NCI-H460 (cell line): ENCODE measurements at regions not wholly inside any gene's neighbourhood (a gene's known extent, or its start where the extent isn't known, plus 50 kb on each side); places are given as distances from the start of the nearest gene placed in this dataset.
"Not testable (repeated sequence)": the region's sequence is repeated elsewhere in the genome, so short reads cannot be mapped to it uniquely, and the experiment has no call there.

ENCODE experiments used
- DNase-seq: peaks from one replicate; pipeline ENCODE4 v3.0.0-alpha.2; 2016; ENCODE audit warnings: low read depth; ENCODE audit errors: extremely low read depth

DNA sequence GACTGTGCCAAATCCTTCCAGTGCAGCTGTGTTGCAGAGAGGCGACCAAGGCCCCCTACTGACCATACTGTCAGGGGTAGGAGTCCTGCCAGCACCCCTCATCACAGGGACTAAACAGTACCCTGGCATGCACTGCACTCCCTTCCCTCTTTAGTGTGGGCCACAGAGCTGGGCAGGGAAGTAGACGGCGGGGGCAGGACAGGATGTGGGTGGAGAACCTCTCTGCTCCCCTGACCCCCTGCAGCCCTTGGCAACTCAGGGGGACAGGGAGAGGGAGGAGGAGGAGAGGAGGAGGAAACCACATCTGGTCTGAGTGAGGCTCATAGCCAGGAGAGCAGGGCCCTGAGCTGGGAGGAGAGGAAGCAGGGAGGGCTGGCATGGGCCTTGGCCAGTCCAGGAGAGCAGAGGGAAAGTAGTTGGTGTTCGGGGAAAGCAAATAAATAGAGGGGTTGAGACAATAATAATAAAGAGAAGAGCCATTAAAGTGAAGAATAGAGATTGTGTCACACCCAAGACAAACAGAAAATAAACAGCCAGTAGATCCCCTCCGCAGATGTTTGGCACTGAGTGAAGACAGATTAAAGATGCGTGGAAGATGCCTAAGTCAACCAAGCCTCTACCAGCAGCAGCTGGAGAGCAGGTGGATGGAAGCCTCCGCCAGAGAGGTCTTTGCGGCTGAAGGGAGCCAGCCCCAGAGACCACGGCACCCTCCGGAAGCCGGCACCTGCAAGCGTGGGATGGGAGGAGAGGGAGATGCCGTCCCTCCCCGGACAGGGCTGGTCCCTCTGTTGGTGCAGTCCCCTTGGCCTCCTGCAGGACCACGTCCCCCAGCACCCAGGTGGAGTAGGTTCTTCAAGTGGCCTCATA lies 61.5 kb downstream of the RPUSD4 start:
- no peak for DNase-seq

DNA sequence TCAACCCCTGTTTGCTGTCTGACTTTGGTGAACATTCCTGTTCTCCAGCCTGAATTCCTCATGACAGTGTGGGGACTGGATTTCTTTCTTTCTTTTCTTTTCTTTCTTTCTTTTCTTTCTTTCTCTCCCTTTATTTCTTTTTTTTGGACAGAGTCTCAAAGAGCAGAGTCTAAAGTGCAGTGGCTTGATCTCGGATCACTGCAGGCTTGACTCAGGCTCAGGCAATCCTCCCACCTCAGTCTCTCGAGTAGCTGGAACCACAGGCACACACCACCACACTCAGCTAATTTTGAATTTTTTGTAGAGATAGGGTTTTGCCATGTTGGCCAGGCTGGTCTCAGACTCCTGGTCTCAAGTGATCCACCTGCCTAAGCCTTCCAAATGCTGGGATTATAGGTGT lies 63.1 kb downstream of the RPUSD4 start:
- DNase-seq, result no peak

DNA sequence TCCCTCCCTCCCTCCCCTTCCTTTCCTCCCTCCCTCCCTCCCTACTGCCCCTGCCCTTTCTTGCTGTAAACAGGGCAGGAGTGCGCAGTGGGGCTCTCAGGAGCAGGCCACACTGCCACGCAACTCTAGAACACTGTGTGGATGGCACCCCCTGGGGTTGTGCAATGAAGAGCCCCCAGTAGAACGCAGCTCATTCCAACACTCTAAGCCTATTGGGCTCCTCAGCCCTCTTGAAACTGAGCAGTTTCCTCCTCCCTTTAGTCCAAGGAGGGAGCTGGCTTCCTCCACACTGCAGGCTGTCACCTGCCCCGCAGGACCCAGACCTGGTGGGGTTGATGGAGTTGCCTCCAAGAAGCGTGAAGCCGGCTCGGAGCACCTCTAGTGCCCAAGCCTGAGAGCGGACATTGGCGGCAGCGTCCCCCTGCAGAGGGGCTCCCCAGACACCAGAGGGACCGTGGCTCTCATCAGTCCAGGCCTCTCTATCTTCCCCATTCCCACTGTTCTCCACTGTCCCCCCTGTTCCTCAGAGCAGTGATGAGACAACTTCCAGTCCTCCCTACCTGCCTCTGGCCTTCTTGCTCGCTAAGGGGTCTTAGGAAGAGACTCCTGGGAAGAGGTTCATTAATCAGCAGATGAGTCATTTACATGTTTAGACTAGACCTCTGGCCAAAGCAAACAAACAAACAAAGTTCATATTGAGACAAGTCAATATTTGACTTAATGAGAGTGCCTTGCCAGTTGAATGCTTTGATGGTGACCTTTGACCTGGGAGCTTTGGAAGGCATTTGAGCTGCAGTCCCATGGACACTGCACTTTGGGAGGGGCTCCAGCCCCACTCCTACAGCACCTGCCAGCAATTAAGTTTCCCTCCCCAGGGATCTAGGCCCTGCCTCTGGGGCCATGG lies 64.0 kb downstream of the RPUSD4 start:
- no peak for DNase-seq

DNA sequence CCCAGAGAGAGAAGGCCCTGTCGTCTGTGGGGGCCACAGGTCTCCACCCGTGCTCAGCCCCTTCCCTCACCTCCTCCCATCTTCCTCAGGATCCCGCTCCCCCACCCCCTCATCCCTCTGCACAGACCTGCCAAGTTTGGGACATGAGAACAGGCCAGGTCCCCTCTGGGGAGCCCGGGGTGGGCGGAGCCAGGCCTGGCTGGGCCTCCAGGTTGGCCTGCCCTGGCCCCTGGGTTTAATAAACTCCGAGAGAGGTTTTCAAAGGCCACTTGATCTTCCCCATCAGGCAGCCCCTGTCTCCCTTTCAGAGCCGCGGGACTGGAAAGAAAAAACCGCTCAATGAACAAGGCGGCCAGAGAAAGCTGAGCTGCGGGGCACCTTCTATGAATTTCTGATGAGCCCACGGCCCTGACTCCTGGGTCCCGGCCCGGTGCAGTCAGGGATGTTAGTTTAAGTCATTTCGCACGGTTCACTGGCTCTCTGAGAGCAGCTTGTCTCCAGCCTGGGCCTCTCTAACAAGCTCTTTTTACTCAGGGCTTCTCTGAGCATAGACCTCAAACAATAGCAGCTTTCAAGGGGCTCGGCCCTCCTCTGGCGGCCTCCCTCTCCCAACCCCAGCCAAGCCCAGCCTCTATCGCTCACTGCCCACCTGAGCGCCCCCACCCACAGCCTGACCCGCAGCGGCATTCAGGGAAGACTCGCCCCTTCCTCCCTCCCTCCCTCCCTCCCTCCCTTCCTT lies 64.8 kb downstream of the RPUSD4 start:
- no peak for DNase-seq

DNA sequence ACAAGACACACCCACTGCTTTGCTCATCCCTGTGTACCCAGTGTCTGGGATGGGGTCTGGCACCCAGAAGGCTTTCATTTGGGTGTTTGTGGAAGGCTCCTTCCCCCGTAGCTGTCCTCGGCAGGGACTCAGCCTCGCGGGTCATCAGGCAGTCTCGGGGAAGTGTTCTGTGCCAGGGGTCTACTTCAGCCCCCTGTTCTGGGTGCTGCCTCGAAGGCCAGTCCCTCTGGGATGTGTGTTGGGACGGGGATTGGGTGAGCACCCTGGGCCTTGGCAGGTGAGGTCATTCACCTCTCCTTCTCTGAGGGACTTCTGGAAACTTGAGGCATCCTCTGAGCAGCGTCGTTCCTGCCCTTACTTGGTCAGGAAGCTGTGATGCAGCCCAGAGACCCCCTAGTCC lies 65.5 kb downstream of the RPUSD4 start:
- no peak for DNase-seq

DNA sequence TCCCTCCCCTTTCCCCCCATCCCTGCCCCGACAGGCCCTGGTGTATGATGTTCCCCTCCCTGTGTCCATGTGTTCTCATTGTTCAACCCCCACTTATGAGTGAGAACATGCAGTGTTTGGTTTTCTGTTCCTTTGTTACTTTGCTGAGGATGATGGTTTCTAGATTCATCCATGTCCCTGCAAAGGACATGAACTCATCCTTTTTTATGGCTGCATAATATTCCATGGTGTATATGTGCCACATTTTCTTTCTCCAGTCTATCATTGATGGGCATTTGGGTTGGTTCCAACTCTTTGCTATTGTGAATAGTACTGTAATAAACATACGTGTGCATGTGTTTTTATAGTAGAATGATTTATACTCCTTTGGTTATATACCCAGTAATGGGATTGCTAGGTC lies 68.0 kb downstream of the RPUSD4 start:
- not testable (repeated sequence) for DNase-seq

DNA sequence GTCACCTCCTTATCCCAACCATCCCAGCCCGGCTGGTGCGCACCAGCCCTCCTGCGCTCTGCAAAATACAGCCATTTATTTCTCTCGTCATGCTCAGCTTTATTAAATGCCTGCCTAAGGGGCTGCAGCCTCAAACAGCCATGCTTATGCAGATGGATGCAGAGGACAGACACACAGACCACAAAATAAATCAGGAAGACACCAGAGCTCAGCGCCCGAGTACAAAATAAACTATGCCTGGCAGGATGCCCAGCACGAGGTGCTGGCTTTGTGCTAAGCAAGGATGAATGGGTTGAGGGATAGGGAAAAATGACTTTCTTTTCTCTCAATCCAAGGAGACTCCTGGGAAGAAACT lies 70.5 kb downstream of the RPUSD4 start:
- DNase-seq, result no peak

DNA sequence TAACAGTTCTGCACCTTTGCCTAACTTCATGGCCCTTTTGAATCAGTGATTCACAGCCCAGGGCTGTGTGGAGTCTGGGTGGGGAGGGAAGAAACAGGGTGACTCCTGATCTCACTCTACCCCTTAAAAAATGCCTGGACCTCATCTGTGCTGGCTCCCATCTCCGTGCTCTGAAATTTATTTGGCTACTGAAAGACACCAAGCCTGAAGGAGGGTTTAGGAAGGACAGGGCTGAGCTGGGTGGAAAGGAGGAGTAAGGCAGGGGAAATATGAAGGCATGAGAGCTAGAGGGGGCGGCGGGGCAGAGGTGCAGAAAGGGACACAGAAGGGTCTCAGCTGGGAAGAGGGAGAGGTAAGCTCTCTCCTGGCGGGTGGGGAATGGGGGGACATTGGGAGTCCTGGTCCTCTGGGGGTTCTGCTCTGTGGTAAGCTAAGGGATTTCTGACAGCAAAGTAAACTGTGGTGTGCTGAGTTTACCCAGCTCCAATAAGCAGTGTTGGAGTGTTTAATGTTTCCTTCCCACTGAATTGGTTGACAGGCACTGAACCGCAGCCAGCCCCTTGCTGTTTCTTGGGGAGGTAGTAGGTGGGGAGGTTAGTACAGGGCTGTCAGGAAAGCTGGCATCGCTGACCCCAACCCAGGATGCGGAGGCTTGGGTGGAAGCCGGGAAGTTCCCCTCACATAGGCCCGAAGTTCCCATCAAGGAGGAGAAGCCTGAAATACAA lies 71.1 kb downstream of the RPUSD4 start:
- DNase-seq, result no peak

DNA sequence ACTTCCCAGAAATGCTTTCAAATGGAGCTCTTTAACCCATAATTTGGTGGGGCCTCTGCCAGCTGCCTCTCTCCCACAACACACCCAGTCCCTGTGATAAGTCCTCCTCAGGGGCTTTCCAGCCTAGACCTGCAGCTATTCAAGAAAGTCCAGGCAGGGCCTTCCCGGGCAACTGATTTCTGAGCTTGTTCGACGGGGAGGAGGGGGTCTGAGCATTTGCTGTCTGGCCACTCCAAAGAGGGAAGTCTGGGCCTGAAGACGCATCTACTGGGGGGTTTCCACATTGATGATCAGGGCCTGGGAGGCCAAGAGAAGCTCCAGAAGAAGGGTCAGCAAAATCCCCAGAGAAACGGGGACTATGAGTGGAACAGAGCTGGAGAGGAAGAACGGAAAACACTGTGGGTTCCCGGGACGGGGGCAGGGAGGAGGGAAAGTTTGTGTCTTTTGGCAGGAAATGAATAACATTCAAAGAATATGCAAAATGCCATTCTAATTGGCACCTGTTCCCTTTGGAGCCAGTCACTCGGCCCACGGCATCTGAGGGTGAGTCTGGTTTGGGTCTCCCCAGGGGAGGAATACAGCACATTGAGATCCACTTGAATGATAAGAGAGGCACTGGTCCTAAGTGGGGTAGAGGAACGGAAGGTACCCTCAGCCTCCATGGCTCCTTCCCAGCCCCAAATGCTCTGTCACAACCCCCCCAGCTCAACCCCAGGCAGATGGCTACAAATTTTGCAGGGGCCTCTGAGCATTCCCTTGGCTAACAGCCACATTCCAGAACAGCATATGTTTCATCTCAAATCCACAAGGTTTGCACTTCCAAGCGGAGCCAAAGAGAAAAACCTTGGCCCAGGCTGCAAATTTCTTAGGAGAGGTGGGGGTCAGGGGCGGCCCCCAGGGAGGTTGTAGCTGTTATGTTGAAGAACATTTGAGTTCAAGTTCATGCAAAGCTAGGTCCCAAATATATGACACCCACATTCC lies 72.0 kb downstream of the RPUSD4 start:
- no peak for DNase-seq

DNA sequence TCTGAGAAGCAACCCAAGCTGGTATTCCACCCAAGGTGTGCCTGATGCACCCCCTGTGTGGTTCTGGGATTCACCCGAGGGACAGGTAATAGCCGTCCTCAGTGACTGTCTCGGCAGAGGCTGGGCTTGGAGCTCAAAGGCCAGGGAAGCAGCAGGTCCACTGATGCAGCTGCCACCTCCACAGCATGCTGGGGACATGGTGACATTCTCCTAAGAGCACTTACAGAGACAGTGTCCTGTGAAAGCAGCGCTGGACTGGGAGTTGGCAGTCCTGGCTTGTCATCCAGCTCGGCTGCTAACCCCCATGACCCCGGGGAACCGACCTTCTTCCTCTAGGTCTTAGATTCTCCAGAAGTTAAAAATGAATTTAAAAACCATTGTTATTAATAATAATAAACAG lies 72.8 kb downstream of the RPUSD4 start:
- no peak for DNase-seq

DNA sequence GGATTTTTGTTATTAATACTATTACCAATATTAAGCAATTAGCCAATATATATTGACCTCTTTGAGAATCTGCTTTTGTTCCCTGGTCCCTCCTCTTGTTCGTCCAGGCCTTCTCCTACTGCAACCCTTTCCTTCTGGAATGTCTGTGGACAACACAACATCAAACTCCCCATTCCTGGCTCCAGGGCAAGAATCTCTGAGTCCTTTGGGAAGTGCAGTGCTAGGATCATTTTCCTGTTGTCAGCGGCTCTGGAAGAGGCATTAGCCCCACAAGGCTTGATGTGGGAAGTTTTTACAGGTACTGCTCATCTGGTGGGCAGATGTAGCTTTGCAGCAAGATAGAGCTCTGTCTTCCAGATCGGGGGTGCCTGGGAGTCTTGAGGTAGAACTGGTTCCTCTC lies 74.3 kb downstream of the RPUSD4 start:
- DNase-seq, result no peak

DNA sequence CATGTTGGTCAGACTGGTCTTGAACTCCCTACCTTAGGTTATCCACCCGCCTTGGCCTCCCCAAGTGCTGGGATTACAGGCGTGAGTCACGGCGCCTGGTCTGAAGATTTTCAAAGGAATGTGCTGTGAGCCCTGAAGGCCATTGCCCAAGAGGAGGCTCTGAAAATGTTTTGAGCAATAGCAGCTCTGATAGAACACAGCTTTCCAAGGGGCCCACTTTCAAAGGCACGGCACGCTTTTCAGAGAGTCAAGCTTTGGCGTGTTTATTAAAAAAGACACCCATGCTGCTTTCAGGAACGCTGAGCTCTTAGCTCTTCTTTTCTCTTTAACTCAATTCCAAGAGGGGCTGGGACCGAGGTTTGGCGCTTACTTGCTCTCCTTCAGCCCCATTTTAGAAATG lies 73.8 kb upstream of the CDON start:
- no peak for DNase-seq

DNA sequence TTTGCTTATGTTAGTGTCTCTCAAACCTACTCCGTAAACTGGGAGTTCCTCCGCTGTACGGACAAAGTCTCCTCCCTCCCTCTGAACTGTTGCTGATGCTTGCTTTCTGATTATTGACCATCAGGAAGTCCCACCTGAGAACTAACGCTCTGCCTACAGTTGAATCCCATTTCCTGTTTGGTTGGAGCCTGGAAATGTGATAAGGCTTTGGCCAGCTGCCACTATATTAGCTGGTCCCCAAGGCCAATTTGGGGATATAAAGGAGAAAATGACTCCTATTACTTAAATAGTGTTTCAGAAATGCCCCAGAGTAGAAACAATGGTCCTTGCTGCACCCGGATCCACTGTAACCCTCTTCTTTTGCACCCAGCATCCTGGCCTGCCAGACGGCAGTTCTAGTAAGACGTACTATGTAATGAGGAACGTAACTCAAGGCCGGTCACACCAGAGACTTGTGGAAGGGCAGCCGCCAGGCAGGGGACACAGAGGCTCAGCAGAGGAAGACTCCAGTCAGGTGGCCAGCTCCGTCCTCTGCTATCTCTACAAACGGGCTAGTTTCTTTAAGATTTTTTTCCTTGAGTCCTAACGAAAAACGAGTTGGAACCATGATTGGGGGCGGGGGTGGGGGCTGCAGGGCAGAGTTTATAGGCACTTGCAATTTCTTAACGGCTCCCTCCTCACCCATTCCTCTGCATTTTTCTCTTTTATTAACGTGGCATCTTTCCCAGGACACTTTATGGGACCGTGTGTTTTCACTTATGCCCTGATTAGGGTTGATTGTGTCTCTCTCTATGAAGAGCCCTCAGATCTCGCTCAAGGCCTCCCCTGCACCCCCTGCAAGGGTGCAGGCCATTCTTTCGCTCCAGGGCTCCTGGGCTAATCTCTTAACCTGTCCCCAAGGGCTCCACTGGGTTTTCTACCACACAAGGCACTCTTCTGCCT lies 72.8 kb upstream of the CDON start:
- no peak for DNase-seq

DNA sequence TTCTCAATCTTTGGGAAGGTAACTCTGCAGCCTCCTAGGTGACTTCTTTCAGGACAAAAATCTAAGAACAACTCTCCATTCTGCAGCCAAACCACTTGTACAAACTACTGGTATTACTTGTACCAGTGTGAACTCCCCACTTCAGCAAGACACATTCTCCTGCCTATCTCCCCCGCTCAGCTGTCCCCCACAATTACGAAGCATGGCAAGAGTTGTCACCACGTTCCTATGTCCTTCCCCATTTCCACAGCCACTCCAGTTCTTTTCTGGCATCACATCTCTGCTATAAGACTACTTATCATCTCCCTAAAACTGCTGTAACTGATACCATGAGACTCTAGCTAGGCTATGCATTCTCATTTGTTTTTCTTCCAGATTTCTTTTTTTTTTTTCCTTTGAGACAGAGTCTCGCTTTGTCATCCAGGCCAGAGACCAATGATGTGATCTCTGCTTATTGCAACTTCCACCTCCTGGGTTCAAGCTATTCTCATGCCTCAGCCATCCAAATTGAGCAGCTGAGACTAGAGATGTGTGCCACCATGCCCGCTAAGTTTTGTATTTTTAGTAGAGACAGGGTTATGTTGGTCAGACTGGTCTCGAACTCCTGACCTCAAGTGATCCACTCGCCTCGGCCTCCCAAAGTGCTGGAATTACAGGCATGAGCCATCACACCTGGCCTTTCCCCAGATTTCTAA lies 71.9 kb upstream of the CDON start:
- DNase-seq, result no peak

DNA sequence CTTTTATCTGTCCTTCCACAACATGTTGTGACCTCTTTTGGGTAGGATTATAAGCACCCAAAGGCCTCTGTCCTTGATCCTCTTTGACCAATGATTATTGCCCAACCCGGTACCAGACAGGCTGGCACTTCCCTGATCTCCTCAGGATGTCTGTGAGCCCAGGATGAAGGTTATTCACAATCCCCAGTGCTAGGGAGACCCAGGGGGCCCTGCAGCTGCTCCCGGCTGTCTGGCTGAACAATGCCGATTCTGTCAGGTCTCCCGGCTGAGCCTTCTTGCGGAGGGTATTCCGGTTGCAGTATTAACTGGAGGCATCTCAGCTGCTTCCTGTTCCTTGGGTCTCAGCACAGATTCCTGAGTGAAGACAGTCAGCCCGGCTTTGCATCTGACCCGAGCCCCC lies 71.2 kb upstream of the CDON start:
- DNase-seq, result no peak

DNA sequence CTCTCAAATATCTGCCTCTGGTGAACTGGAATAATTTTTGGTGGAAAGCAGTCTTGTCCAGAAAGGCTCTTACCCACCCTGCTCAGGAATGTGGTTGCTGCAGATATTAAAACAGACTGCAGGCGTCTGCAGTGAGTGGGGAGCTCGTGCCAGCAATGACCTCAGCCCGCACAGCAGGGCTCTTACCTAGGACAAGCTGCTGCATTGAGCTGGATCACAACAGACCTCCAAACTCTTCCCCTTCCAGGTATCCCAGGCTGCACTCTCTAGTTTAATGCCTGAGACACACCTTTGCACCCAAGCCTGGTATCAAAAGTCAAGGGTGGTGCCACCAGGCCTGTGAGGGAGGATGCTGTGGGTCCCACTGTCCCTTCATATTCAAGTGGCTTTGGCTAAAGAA lies 69.7 kb upstream of the CDON start:
- no peak for DNase-seq

DNA sequence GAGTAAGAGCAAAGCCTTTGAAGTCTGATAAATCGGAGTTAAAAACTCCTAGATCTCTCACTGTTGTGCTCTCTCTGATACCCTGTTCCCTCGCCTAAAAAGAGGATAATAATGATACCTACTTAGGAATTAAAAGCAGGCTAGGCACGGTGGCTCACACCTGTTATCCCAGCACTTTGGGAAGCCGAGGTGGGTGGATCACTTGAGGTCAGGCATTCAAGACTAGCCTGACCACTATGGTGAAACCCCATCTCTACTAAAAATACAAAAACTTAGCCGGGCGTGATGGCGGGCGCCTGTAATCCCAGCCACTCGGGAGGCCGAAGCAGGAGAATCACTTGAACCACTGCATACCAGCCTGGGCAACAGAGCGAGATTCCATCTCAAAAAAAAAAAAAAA lies 68.1 kb upstream of the CDON start:
- DNase-seq, result not testable (repeated sequence)
